SK-N-SH (cell line): ENCODE measurements at regions not wholly inside any gene's neighbourhood (a gene's known extent, or its start where the extent isn't known, plus 50 kb on each side); places are given as distances from the start of the nearest gene placed in this dataset.

Experiments used
- CTCF ChIA-PET: fragments of 300-600, 350-600 bp; formaldehyde crosslinking; extraction: SDS; loops from one replicate; lab custom pipeline; 2021; lab: Yijun Ruan, JAX
- POLR2A ChIA-PET: fragments of 350-600 bp; sonication (Branson Sonifier 250); formaldehyde crosslinking; extraction: SDS; loops from one replicate; lab custom pipeline; 2020; ENCODE audit warnings: antibody characterized with exemption, inconsistent platforms; lab: Yijun Ruan, JAX
- DNase-seq: peaks from one replicate; pipeline ENCODE4 v3.0.0; 2012
- H2AFZ ChIP-seq: fragments of 200-600 bp; sonication (generic); 2 replicates; pipeline ENCODE4 v1.8.1; 2016; ENCODE audit warnings: antibody characterized with exemption, mild to moderate bottlenecking, low read depth
- H3F3A ChIP-seq: fragments of 200-600 bp; sonication (generic); replicated peaks from 2 replicates; pipeline ENCODE3; 2016; ENCODE audit warnings: antibody characterized with exemption, mild to moderate bottlenecking; ENCODE audit not compliant: insufficient read depth
- H3K27ac ChIP-seq, 2 experiments: fragments of 200-500 bp in 1 of 2; fragments of 200-600 bp in 1 of 2; sonication (Bioruptor generic) in 1 of 2; sonication (generic), shearing (Covaris generic) in 1 of 2; 2 replicates each; pipeline versions ENCODE4 v1.5.1 to v1.6.1; 2014 to 2016; ENCODE audit warnings: low read depth in 2 of 2, inconsistent platforms in 1 of 2, low read length in 1 of 2, mild to moderate bottlenecking in 1 of 2, mixed read lengths in 1 of 2
- H3K27me3 ChIP-seq: fragments of 200-600 bp; sonication (generic), shearing (Covaris generic); 2 replicates; pipeline ENCODE4 v1.6.1; 2016; ENCODE audit warnings: mixed run types; ENCODE audit not compliant: insufficient read depth
- H3K36me3 ChIP-seq, 2 experiments: fragments of 200-500 bp in 1 of 2; fragments of 200-600 bp in 1 of 2; sonication (Bioruptor generic) in 1 of 2; sonication (generic) in 1 of 2; replicated peaks in 1 of 2; 2 replicates each; pipeline versions ENCODE3 to v1.5.1; 2014 to 2016; ENCODE audit warnings: low read length in 1 of 2, mild to moderate bottlenecking in 1 of 2; ENCODE audit not compliant: insufficient read depth in 2 of 2, control insufficient read depth in 1 of 2
- H3K4me1 ChIP-seq, 2 experiments: fragments of 200-500 bp in 1 of 2; fragments of 200-600 bp in 1 of 2; sonication (Bioruptor generic) in 1 of 2; sonication (generic), shearing (Covaris generic) in 1 of 2; 2 replicates each; pipeline versions ENCODE4 v1.5.1 to v1.6.1; 2014 to 2016; ENCODE audit warnings: low read depth in 1 of 2, low read length in 1 of 2, mixed run types in 1 of 2; ENCODE audit not compliant: insufficient read depth in 2 of 2, control insufficient read depth in 1 of 2
- H3K4me2 ChIP-seq: fragments of 200-600 bp; sonication (generic), shearing (Covaris generic); 2 replicates; pipeline ENCODE4 v1.6.1; 2017; ENCODE audit warnings: mixed run types
- H3K4me3 ChIP-seq, 2 experiments: fragments of 200-500 bp in 1 of 2; fragments of 200-600 bp in 1 of 2; sonication (Bioruptor generic) in 1 of 2; sonication (generic), shearing (Covaris generic) in 1 of 2; 2 replicates each; pipeline versions ENCODE4 v1.5.1 to v1.8.1; 2014 to 2016; ENCODE audit warnings: low read depth in 2 of 2, inconsistent platforms in 1 of 2, low read length in 1 of 2, mild to moderate bottlenecking in 1 of 2, mixed read lengths in 1 of 2, moderate library complexity in 1 of 2
- H3K79me2 ChIP-seq: fragments of 200-600 bp; sonication (generic); 2 replicates; pipeline ENCODE4 v1.8.1; 2017; ENCODE audit warnings: mild to moderate bottlenecking; ENCODE audit not compliant: insufficient read depth
- H3K9ac ChIP-seq: fragments of 200-600 bp; sonication (generic); 2 replicates; pipeline ENCODE4 v1.6.1; 2017; ENCODE audit warnings: mixed run types
- H3K9me2 ChIP-seq: fragments of 200-600 bp; sonication (generic); 2 replicates; pipeline ENCODE4 v1.6.1; 2017; ENCODE audit warnings: mixed run types
- H3K9me3 ChIP-seq: fragments of 200-600 bp; sonication (generic); 2 replicates; pipeline ENCODE4 v1.6.1; 2017; ENCODE audit warnings: mixed run types, mild to moderate bottlenecking, moderate library complexity
- H4K20me1 ChIP-seq: fragments of 200-600 bp; sonication (generic); 2 replicates; pipeline ENCODE4 v1.6.1; 2017; ENCODE audit warnings: mild to moderate bottlenecking, mixed run types; ENCODE audit not compliant: insufficient read depth
- EP300 ChIP-seq, 2 experiments: IDR thresholded peaks; 2 replicates each; pipeline versions ENCODE4 v1.4.0 to v1.6.1; 2012; ENCODE audit warnings: borderline replicate concordance in 1 of 2, low read depth in 1 of 2, low read length in 1 of 2
- EZH2phosphoT487 ChIP-seq: fragments of 200-600 bp; sonication (generic); IDR thresholded peaks from 2 replicates; pipeline ENCODE4 v1.6.1; 2017; ENCODE audit warnings: low read depth, mixed run types, mild to moderate bottlenecking, antibody characterized with exemption, moderate library complexity, borderline replicate concordance
- FOXM1 ChIP-seq: IDR thresholded peaks from 2 replicates; pipeline ENCODE4 v1.4.0; 2012; ENCODE audit warnings: low read depth, mild to moderate bottlenecking
- GATA2 ChIP-seq: sonication (generic); formaldehyde crosslinking; IDR thresholded peaks from 2 replicates; pipeline ENCODE4 v1.5.0; 2020; ENCODE audit warnings: mild to moderate bottlenecking, missing genetic modification reagents
- JUND ChIP-seq: IDR thresholded peaks from 2 replicates; pipeline ENCODE4 v1.4.0; 2012
- MAX ChIP-seq: IDR thresholded peaks from 2 replicates; pipeline ENCODE4 v1.4.0; 2012; ENCODE audit warnings: low read depth
- NFIC ChIP-seq: IDR thresholded peaks from 2 replicates; pipeline ENCODE4 v1.4.0; 2012; ENCODE audit warnings: borderline replicate concordance
- NRF1 ChIP-seq: IDR thresholded peaks from 2 replicates; pipeline ENCODE4 v1.6.1; 2012; ENCODE audit warnings: low read depth, mild to moderate bottlenecking, low read length
- PBX3 ChIP-seq: IDR thresholded peaks from 2 replicates; pipeline ENCODE4; 2012
- POLR2AphosphoS5 ChIP-seq: IDR thresholded peaks from 2 replicates; pipeline ENCODE4 v1.6.1; 2012; ENCODE audit warnings: low read depth, low read length
- RFX5 ChIP-seq: IDR thresholded peaks from 2 replicates; pipeline ENCODE4 v1.6.1; 2012; ENCODE audit warnings: mild to moderate bottlenecking, improper control_type of control experiment, low read length
- USF1 ChIP-seq: IDR thresholded peaks from 2 replicates; pipeline ENCODE4 v1.4.0; 2012; ENCODE audit warnings: low read depth, borderline replicate concordance
- YY1 ChIP-seq: IDR thresholded peaks from 2 replicates; pipeline ENCODE4 v1.4.0; 2012; ENCODE audit warnings: low read depth, mild to moderate bottlenecking
- WGBS: methylation state at CpG from one replicate; pipeline ENCODE4 v1.1.6; 2017; ENCODE audit warnings: low lambda C conversion rate; 5-methylcytosine and 5-hydroxymethylcytosine counted together

GRCh38 chr5:125659316-125660023, 763.7 kb upstream of the GRAMD2B start:
- Histone ChIP-seq H3K27ac (peak overlapping the region in 1 of 2 experiments; percentile 60; a peak in 2 of 4 replicates), H4K20me1 (no peaks in the 10 kb centered on the region), H3K4me2 (no peak overlapping the region), H3K4me1 (peaks cover 0 to 2% of the 10 kb centered on the region in 2 experiments; a peak in 2 of 4 replicates), H3K79me2 (no peaks in the 10 kb centered on the region), H3K9me3 (no peaks in the 10 kb centered on the region), H3K9ac (no peak overlapping the region), H3F3A (no peaks in the 10 kb centered on the region), H3K4me3 (no peak overlapping the region), H3K27me3 (no peaks in the 10 kb centered on the region), H3K36me3 (no peaks in the 10 kb centered on the region), H3K9me2 (no peaks in the 10 kb centered on the region), H2AFZ (no peak overlapping the region)
- ChIA-PET CTCF (interaction anchor here (0.6 kb wide), 1 partner anchor 663 kb away, joined by 3 read pairs; no protein-coding TSS in a partner anchor), POLR2A (no interaction called here)
- TF ChIP-seq EP300 (IDR thresholded peaks at IDR 0.05; ENCODE audit: borderline replicate concordance in 1 of 2, low read depth in 1 of 2, low read length in 1 of 2): peak in 1 of 2 experiments; percentile 58; a peak in 2 of 4 replicates
- TF ChIP-seq USF1: no peak
- TF ChIP-seq JUND: no peak
- no peak for TF ChIP-seq POLR2AphosphoS5
- no peak for TF ChIP-seq MAX
- 0 out of 2 replicates have a peak, but pooled peaks have one; percentile 4 for TF ChIP-seq NFIC
- TF ChIP-seq FOXM1: no peak
- TF ChIP-seq GATA2 (CRISPR knock-in tag): no peak
- 58% methylated on average over 2 of the region's 2 CpGs for WGBS
- DNase-seq: no peak

DNA sequence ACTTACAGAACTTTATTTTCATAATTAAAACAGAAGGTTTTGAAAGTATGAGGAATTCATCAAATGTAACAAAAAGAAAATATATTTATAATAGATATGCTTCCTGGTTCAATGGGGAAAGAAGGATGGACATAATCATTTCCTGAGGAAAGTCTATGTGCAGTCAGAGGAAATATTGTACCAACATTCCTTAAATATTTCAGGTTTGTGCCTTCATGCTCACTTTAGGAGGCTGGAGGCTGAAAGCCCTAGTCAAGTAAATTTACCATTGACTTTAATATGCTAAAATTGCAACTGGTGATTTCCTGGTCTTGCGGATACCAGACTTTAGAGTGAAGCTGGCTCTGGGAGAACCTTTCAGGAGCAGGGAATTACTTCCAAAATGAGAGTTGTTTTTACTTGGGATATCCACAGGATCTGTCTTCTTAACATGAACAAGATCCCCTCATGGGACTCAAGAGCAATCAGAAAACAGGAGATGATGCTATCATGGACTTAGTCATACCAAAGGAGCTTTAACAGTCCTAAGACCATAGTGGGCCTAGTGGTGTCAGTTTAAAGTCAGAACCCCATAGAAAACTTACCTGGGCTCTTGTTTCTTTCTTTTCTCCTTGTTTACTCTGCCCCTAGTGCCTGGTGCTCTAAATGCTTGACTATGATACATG, 762.8 kb upstream of the GRAMD2B start:
- CTCF ChIA-PET: no interaction called here
- Histone ChIP-seq H4K20me1 (no peaks in the 10 kb centered on the region), H3K9ac (no peak overlapping the region)

DNA sequence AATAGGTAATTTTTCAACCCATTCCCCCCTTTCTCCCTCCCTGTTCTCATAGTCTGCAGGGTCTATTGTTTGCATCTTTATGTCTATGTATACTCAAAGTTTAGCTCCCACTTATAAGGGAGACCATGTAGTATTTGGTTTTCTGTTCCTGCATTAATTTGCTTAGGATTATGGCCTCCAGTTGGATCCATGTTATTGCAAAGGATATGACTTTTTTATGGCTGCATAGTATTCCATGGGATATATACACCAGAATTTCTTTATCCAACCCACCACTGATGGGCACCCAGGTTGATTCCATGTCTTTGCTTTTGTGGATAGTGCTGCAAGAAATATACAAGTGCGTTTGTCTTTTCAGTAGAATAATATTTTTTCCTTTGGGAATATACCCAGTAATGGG, 761.6 kb upstream of the GRAMD2B start:
- WGBS: 80% methylated on average over 1 of the region's 1 CpG
- CTCF ChIA-PET: no interaction called here
- peaks cover 0 to 2% of the 10 kb centered on the region in 2 experiments; a peak in 2 of 4 replicates for H3K4me1 ChIP-seq
- no peaks in the 10 kb centered on the region for H3K36me3 ChIP-seq
- H3K27ac ChIP-seq: no peak overlapping the region
- TF ChIP-seq NRF1 (no peak), YY1 (no peak), RFX5 (no peak), EZH2phosphoT487 (no peak), PBX3 (no peak)
- TF ChIP-seq, all 33 proteins: peak for 0
- H3K9ac ChIP-seq: no peak overlapping the region
- no peaks in the 10 kb centered on the region for H3K9me2 ChIP-seq
- no peak overlapping the region for H3K4me3 ChIP-seq
- H3K79me2 ChIP-seq: no peaks in the 10 kb centered on the region
- no peaks in the 10 kb centered on the region for H3F3A ChIP-seq
- no peaks in the 10 kb centered on the region for H3K9me3 ChIP-seq
- no peaks in the 10 kb centered on the region for H4K20me1 ChIP-seq
- DNase-seq: no peak
- H3K27me3 ChIP-seq: no peaks in the 10 kb centered on the region
- H2AFZ ChIP-seq: no peak overlapping the region
- no peak overlapping the region for H3K4me2 ChIP-seq
- POLR2A ChIA-PET: no interaction called here

More for the DNA sequence above, 762.8 kb upstream of the GRAMD2B start:
- no peak for DNase-seq
- no peaks in the 10 kb centered on the region for H3F3A ChIP-seq
- peaks cover 0 to 2% of the 10 kb centered on the region in 2 experiments; a peak in 2 of 4 replicates for H3K4me1 ChIP-seq
- H3K9me3 ChIP-seq: no peaks in the 10 kb centered on the region
- no peak overlapping the region for H3K4me3 ChIP-seq
- no peaks in the 10 kb centered on the region for H3K27me3 ChIP-seq
- peak overlapping the region in 1 of 2 experiments; percentile 60; a peak in 1 of 4 replicates for H3K27ac ChIP-seq
- no peak overlapping the region for H3K4me2 ChIP-seq
- no peaks in the 10 kb centered on the region for H3K36me3 ChIP-seq
- 100% methylated on average over 1 of the region's 1 CpG for WGBS
- POLR2A ChIA-PET: no interaction called here
- H3K9me2 ChIP-seq: no peaks in the 10 kb centered on the region
- H3K79me2 ChIP-seq: no peaks in the 10 kb centered on the region
- no peak for TF ChIP-seq NRF1
- no peak overlapping the region for H2AFZ ChIP-seq
